ENCODE measurements at regions not wholly inside any gene's neighbourhood (a gene's known extent, or its start where the extent isn't known, plus 50 kb on each side); places are given as distances from the start of the nearest gene placed in this dataset.

GRCh38 chr10:132477398-132478340, 59.9 kb upstream of the INPP5A start:
- Histone ChIP-seq H3K27me3 (peaks cover 0 to 8% (median 0%) of the 10 kb centered on the region in 4 donors), H3K4me1 (peaks cover 0 to 23% (median 3%) of the 10 kb centered on the region in 3 donors), H3K36me3 (no peaks in the 10 kb centered on the region), H3K27ac (no peak overlapping the region), H3K9me3 (no peaks in the 10 kb centered on the region), H3K4me3 (no peak overlapping the region)
- DNase-seq, result no peak
- TF ChIP-seq POLR2A (IDR thresholded peaks at IDR 0.05) (no peak), CTCF (IDR thresholded peaks at IDR 0.05) (no peak)
- WGBS, 2 donors, result 88% methylated on average over 3 of the region's 23 CpGs; no CpG with 5 or more reads in 1 of the 2 donors
- intact Hi-C loops (cut with DNase I), result no loop called here

- H3K27ac ChIP-seq, result no peak overlapping the region
Measured at GRCh38 chr10:132478341-132479023, 59.1 kb upstream of the INPP5A start.

GRCh38 chr10:132479024-132479602, 58.5 kb upstream of the INPP5A start:
- WGBS, 2 donors, result 82 to 84% methylated on average over 6 to 7 of the region's 14 CpGs
- Histone ChIP-seq H3K4me1 (peaks cover 0 to 28% (median 3%) of the 10 kb centered on the region in 3 donors), H3K4me3 (no peak overlapping the region), H3K36me3 (no peaks in the 10 kb centered on the region), H3K9me3 (no peaks in the 10 kb centered on the region), H3K27me3 (peaks cover 0 to 8% (median 0%) of the 10 kb centered on the region in 4 donors), H3K27ac (no peak overlapping the region)
- TF ChIP-seq CTCF (IDR thresholded peaks at IDR 0.05) (no peak), POLR2A (IDR thresholded peaks at IDR 0.05) (no peak)
- intact Hi-C loops (cut with DNase I), result no loop called here
- DNase-seq, result no peak

More at GRCh38 chr10:132478341-132479023, 59.1 kb upstream of the INPP5A start:
- intact Hi-C loops (cut with DNase I), result no loop called here
- H3K27me3 ChIP-seq, result peaks cover 0 to 8% (median 0%) of the 10 kb centered on the region in 4 donors
- no peak for TF ChIP-seq CTCF (IDR thresholded peaks at IDR 0.05)
- TF ChIP-seq POLR2A (IDR thresholded peaks at IDR 0.05), result no peak
- 75 to 97% methylated on average over 5 of the region's 18 CpGs for WGBS, 2 donors
- no peaks in the 10 kb centered on the region for H3K9me3 ChIP-seq
- H3K4me1 ChIP-seq, result peaks cover 0 to 28% (median 3%) of the 10 kb centered on the region in 3 donors
- H3K4me3 ChIP-seq, result no peak overlapping the region
- DNase-seq, result no peak
- H3K36me3 ChIP-seq, result no peaks in the 10 kb centered on the region

- 84 to 88% methylated on average over 10 to 11 of the region's 14 CpGs for WGBS, 2 donors
- DNase-seq, result no peak
- Histone ChIP-seq H3K9me3 (no peaks in the 10 kb centered on the region), H3K27me3 (peaks cover 0 to 8% (median 0%) of the 10 kb centered on the region in 4 donors), H3K27ac (no peak overlapping the region), H3K4me1 (peaks cover 0 to 28% (median 3%) of the 10 kb centered on the region in 3 donors), H3K4me3 (no peak overlapping the region), H3K36me3 (no peaks in the 10 kb centered on the region)
- TF ChIP-seq CTCF (IDR thresholded peaks at IDR 0.05), result no peak
- intact Hi-C loops (cut with DNase I), result no loop called here
Measured at GRCh38 chr10:132479603-132480221, 57.9 kb upstream of the INPP5A start.
